WI38 (cell line): ENCODE measurements at regions not wholly inside any gene's neighbourhood (a gene's known extent, or its start where the extent isn't known, plus 50 kb on each side); places are given as distances from the start of the nearest gene placed in this dataset.
A peak's percentile ranks its signal among the peaks of the same experiment; 100 is the strongest.

Source experiments
- H3K4me3 ChIP-seq: 2 replicates; pipeline ENCODE4 v1.5.1; 2011; ENCODE audit warnings: low read depth, mild to moderate bottlenecking, control low read depth, low read length
- CTCF ChIP-seq: IDR thresholded peaks from 2 replicates; pipeline ENCODE4 v1.5.1; 2012; ENCODE audit warnings: low read depth, mild to moderate bottlenecking, control low read depth, low read length

- no peak overlapping the region for H3K4me3 ChIP-seq
- TF ChIP-seq CTCF, result no peak
These were observed 690.7 kb upstream of the GOT2 start for GRCh38 chr16:59424714-59425273.

GRCh38 chr16:59411961-59412841 lies 678.1 kb upstream of the GOT2 start:
- no peak overlapping the region for H3K4me3 ChIP-seq
- TF ChIP-seq CTCF, result 0 out of 2 replicates have a peak, but pooled peaks have one; percentile 20

- H3K4me3 ChIP-seq, result no peak overlapping the region
- TF ChIP-seq CTCF, result no peak
These were observed 676.3 kb upstream of the GOT2 start for GRCh38 chr16:59410451-59410850.

GRCh38 chr16:59405802-59406201 lies 671.7 kb upstream of the GOT2 start:
- no peak for TF ChIP-seq CTCF

GRCh38 chr16:59404509-59404908 lies 670.4 kb upstream of the GOT2 start:
- TF ChIP-seq CTCF, result no peak
- H3K4me3 ChIP-seq, result no peak overlapping the region

More at GRCh38 chr16:59405802-59406201, 671.7 kb upstream of the GOT2 start:
- no peak overlapping the region for H3K4me3 ChIP-seq

- no peak overlapping the region for H3K4me3 ChIP-seq
- TF ChIP-seq CTCF, result no peak
These were observed 666.7 kb upstream of the GOT2 start for GRCh38 chr16:59400830-59401229.

GRCh38 chr16:59397638-59398037 lies 663.5 kb upstream of the GOT2 start:
- no peak overlapping the region for H3K4me3 ChIP-seq
- TF ChIP-seq CTCF, result no peak
